ACHN (cell line): ENCODE measurements at regions not wholly inside any gene's neighbourhood (a gene's known extent, or its start where the extent isn't known, plus 50 kb on each side); places are given as distances from the start of the nearest gene placed in this dataset.

Experiments used
- DNase-seq: peaks from one replicate; pipeline ENCODE4 v3.0.0-alpha.2; 2015
- in situ Hi-C: cut with HindIII; loops from 2 replicates; pipeline ENCODE4 v1.10.0; 2017; ENCODE audit warnings: low sequenced_read_pairs, low pct_ligation_motif_present, low pct_unique_long_range_greater_than_20kb

- DNase-seq = no peak
- in situ Hi-C loops = no loop called here
Observed at GRCh38 chr4:167452922-167453430, 218.7 kb upstream of the SPOCK3 start.

GRCh38 chr4:167456619-167457018 lies 222.3 kb upstream of the SPOCK3 start:
- DNase-seq = no peak
- in situ Hi-C loops = no loop called here

- no peak for DNase-seq
- in situ Hi-C loops = no loop called here
Observed at GRCh38 chr4:167469436-167469835, 235.1 kb upstream of the SPOCK3 start.

DNA sequence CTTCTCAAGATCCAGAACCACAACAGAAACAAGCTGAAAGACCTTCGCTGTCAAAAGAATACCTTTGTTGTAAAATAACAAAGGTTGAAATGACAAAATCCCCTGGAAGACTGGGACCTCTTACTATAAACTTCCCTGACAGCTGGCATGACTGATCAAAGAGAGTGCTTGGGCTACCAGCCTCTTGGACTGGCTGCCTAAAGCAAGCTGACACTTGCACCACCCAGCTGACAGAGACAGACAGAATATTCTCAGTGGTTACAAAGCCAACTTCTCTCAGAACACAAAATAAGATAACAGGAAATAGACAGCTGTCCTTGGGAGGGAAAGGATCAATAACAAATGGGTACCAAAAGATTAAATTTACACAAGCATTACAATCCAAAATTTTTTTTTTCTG lies 241.7 kb upstream of the SPOCK3 start:
- DNase-seq = no peak
- in situ Hi-C loops = no loop called here

GRCh38 chr4:167492007-167492406 lies 257.7 kb upstream of the SPOCK3 start:
- in situ Hi-C loops = no loop called here
- DNase-seq = no peak

- no peak for DNase-seq
- in situ Hi-C loops = no loop called here
Observed at GRCh38 chr4:167509551-167509950, 275.3 kb upstream of the SPOCK3 start.

GRCh38 chr4:167524091-167524490 lies 289.8 kb upstream of the SPOCK3 start:
- no peak for DNase-seq

DNA sequence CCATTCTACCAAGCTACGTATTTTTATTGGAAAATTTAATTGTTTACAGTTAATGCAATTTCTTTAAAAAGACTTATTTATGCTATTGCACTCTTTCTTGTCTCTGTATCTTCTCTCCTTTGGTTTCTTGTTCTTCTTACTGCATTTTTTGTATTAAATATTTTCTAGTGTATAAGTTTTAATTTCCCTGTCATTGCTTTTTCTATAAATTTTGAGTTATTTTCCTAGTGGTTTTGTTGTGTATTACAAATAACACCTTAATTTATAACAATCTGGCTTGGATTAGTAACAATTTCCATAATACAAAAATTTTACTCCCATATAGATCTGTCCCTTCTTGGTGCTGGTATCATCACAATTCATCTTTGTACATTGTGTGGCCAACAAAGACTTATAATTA lies 303.5 kb upstream of the SPOCK3 start:
- no peak for DNase-seq
- in situ Hi-C loops = no loop called here

More at GRCh38 chr4:167524091-167524490, 289.8 kb upstream of the SPOCK3 start:
- in situ Hi-C loops = no loop called here

DNA sequence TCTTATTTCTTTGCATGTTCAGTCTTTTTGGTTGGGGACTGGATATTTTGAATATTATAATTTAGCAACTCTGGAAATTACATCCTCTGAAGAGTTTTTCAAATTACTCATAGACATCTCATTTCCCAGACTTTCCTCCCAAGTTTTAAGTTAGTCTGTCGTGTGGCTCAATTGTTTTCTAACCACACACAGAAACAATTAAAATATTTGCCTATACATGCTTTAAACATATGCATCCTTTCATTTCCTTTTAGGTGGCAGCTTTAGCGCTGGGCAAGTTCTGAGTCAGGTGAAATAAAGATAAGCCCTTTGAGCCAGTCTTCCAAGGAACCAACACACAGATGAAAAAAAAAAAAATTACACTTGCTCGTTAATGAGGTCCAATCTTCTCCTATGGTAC lies 307.0 kb upstream of the SPOCK3 start:
- in situ Hi-C loops = no loop called here
- DNase-seq = no peak

GRCh38 chr4:167544391-167544790 lies 310.1 kb upstream of the SPOCK3 start:
- no peak for DNase-seq
- in situ Hi-C loops = no loop called here

DNA sequence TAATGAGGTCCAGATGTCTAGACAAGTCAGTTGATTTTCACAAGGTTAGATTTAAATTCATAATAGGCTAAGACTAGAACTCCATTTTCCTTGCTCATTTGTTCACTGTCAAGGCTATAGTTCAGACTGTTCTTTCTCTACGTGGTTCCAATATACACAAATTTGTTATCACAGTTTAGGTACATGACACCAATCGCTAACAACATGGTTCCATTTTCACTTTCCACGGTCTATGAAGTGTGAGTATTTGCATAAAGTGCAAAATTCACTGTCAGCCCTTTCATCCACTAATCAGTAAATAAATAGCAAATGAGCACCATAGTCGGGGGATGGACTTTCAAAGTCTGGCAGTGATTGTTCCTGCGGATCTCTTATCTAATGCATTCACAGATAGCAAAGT lies 315.7 kb upstream of the SPOCK3 start:
- in situ Hi-C loops = no loop called here
- DNase-seq = no peak

GRCh38 chr4:167555338-167556022 lies 321.2 kb upstream of the SPOCK3 start:
- no peak for DNase-seq
- in situ Hi-C loops = no loop called here

GRCh38 chr4:167578906-167579305 lies 344.6 kb upstream of the SPOCK3 start:
- in situ Hi-C loops = no loop called here
- no peak for DNase-seq

DNA sequence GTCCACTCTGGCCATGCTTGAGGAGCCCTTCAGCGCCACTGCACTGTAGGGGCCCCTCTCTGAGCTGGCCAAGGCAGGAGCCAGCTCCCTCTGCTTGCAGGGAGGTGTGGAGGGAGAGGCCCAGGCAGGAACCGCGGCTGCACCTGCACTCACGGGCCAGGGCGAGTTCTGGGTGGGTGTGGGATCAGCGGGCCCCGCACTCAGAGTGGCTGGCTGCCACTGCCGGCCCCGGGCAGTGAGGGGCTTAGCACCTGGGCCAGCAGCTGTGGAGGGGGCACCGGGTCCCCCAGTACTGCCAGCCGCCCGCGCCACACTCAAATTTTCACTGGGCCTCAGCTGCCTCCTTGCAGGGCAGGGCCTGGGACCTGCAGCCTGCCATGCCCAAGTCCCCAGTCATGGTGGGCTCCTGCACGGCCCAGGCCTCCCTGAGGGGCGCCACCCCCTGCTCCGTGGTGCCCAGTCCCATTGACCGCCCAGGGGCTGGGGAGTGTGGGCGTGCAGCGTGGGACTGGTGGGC lies 347.2 kb upstream of the SPOCK3 start:
- in situ Hi-C loops = no loop called here
- DNase-seq = no peak

DNA sequence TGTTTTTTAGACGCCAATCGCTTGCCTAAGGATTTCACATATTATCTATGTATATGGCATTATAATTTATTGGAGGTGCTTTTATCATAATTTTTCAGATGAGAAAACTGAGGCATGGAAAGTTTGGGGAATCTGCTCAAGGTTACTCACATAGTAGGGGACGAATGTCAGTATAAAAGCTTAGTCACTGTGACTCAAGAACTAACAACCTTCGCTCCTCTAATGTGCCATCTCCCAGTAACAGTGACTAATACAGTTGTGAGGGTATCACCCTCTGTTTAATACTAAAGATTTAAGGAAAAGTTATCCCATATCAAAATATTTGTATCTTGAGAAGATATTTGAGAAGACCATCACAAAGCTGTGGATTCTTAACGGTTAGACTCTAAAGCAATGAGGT lies 353.1 kb upstream of the SPOCK3 start:
- in situ Hi-C loops = no loop called here
- DNase-seq = no peak

DNA sequence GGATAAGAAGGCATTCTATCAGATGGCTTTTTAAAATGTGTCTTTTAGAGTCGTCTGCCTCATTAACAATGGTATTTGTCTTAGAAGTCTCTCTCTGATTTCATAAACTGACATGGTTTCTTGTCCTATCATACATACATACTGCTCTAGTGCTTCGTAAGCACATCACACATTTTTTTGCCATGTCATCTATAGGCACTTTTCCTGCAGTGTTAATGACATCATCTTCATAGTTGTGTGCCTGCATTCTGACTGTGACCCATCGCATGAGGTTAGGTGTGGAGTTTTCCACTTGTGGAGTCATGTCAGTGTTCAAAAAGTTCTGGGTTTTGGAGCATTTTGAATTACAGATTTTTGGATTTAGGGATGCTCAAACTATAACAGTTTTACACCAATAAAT lies 361.6 kb upstream of the SPOCK3 start:
- DNase-seq = no peak
- in situ Hi-C loops = no loop called here

DNA sequence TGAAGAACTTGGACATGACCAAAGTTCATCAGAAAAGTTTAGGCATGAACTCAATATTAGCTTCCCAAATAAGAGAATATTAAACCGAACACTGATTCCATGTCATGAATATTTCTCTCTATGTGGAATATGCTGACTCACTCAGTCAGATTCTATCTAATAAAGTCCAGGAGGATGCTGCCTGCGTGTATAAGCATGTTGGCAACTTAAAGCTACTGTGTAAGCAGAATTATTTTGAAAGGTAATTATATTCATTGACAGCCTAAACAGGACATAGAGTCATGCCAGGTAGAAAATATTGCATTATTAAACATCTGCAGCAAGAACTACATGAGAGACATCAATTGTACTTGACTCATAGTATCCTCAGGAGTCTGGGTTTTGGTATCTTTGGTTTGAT lies 367.9 kb upstream of the SPOCK3 start:
- in situ Hi-C loops = no loop called here
- no peak for DNase-seq

DNA sequence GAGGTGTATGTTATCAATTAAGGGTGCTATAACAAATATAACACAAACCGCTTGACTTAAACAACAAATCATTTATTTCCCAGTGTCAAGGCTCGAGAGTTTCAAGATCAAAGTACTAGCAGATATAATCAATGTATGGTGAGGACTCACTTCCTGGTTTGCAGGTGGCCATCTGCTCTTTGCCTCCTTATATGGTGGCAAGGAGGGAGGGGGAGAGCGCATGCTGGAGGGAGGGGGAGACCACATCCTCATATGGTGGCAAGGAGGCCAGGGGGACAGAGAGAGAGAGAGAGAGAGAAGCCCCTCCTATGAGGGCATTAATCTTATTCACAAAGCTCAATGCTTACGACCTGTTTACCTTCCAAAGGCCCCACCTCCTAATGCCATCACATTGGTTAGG lies 372.3 kb upstream of the SPOCK3 start:
- in situ Hi-C loops = no loop called here
- DNase-seq = no peak

- DNase-seq = no peak
- in situ Hi-C loops = no loop called here
Observed at GRCh38 chr4:167613381-167613780, 379.1 kb upstream of the SPOCK3 start.

DNA sequence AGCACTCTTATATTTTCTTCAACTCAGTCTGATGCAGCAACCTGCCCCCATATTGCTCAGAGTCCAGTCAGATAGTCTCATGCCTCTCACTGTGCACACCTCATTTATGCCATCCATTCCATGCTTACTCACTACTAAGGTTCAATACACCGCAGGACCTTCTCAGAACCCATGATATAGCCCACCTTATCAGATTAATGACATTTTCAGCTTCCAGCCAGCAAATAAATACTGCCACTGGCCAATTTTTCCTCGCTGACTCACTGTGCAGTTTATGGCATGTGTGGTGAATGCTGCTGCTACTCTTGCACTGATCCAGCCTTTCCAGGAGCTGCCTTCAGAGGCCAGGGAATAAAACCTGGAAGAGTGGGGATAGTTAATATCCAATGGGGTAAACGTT lies 380.6 kb upstream of the SPOCK3 start:
- in situ Hi-C loops = no loop called here
- no peak for DNase-seq
